ENCODE measurements at regions not wholly inside any gene's neighbourhood (a gene's known extent, or its start where the extent isn't known, plus 50 kb on each side); places are given as distances from the start of the nearest gene placed in this dataset.

GRCh38 chr1:221636967-221637366 lies 104.9 kb downstream of the DUSP10 start:
- TF ChIP-seq, protein P1, sequence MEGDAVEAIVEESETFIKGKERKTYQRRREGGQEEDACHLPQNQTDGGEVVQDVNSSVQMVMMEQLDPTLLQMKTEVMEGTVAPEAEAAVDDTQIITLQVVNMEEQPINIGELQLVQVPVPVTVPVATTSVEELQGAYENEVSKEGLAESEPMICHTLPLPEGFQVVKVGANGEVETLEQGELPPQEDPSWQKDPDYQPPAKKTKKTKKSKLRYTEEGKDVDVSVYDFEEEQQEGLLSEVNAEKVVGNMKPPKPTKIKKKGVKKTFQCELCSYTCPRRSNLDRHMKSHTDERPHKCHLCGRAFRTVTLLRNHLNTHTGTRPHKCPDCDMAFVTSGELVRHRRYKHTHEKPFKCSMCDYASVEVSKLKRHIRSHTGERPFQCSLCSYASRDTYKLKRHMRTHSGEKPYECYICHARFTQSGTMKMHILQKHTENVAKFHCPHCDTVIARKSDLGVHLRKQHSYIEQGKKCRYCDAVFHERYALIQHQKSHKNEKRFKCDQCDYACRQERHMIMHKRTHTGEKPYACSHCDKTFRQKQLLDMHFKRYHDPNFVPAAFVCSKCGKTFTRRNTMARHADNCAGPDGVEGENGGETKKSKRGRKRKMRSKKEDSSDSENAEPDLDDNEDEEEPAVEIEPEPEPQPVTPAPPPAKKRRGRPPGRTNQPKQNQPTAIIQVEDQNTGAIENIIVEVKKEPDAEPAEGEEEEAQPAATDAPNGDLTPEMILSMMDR (IDR thresholded peaks at IDR 0.05; ENCODE audit: insufficient read depth, low read depth, low read length), result no peak
- no peak for DNase-seq (ENCODE audit: low read depth)
- no peak overlapping the region for H3K4me3 ChIP-seq (ENCODE audit: low read depth, low read length)

DNA sequence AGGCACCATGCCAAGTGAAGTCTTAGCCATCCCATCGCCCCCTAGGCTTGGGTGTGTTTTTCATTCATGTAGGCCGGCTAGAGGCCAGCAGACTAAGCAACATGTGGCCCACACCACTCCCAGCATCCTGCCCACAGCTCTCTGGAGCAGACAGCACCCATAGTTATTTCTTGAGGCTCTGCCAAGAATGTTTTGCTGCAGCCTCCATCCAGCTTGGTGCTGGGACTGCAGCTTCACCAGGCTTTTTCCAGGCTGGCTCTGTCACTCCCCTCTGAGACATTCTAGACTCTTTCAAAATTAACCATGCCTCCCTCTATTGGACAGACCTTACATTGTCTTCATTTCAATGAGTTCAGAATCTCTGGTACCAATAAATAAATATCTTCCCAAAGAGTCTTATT lies 104.2 kb downstream of the DUSP10 start:
- TF ChIP-seq, protein P1 (IDR thresholded peaks at IDR 0.05; ENCODE audit: insufficient read depth, low read depth, low read length), result peak; percentile 14
- peak; percentile 55 for DNase-seq (ENCODE audit: low read depth)
- no peak overlapping the region for H3K4me3 ChIP-seq (ENCODE audit: low read depth, low read length)

GRCh38 chr1:221638595-221638994 lies 103.3 kb downstream of the DUSP10 start:
- TF ChIP-seq, protein P1 (IDR thresholded peaks at IDR 0.05; ENCODE audit: insufficient read depth, low read depth, low read length), result no peak
- DNase-seq (ENCODE audit: low read depth), result no peak
- no peak overlapping the region for H3K4me3 ChIP-seq (ENCODE audit: low read depth, low read length)

DNA sequence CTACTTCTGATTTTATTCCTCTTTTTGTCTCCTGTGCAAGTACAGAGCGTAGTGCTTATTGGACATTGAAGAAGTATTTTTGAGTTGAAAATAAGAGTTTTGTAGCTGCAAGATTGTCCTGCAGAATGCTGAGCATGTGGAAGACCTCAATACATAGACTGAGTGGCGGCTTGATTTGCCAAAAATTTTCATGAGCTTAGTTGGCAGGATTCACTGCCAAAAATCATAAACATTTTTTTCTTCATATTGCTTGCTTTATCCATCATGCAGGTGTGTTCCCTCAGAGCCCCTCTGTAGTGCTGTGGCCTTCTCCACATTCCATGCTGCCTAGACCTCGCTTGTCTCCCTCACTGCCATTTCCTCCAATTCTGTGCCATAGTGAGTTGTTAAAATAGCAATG lies 100.1 kb downstream of the DUSP10 start:
- TF ChIP-seq, protein P1 (IDR thresholded peaks at IDR 0.05; ENCODE audit: insufficient read depth, low read depth, low read length), result no peak

DNA sequence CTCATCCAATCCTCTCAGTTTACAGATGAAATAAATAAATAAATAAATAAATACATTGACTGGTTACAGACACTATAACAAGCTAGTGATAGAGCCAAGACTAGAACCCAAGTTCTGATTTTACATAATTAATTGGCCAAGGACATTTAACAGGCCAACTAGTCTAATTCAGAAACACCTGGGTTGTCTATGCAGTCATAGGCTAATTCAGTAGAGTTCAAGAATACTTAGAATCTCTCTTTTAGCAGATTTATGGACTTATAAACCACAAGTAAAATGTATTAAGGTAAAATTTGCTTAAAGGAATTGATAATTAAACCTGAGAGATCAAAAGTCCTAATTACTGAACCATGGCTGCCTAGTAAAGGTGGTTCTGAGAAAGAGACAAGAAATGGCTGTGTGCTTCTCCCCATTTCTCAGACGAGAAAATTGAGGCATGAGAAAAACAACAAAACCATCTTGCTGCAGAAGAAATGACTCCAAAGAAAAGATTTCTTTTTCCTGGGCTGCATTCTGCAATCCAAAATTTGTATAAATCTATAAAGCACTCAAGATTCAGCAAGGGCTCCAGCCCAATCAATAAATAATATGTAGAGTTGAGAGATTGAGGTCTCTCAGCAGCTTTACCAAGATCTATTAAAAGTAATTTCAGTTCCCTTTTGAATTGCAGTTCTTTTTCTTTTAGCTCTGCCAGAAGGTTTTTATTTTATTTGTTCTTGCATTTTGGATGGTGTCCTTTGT lies 98.3 kb downstream of the DUSP10 start:
- no peak for DNase-seq (ENCODE audit: low read depth)
- TF ChIP-seq, protein P1 (IDR thresholded peaks at IDR 0.05; ENCODE audit: insufficient read depth, low read depth, low read length), result no peak
- no peak overlapping the region for H3K4me3 ChIP-seq (ENCODE audit: low read depth, low read length)

More for the DNA sequence above, 100.1 kb downstream of the DUSP10 start:
- no peak overlapping the region for H3K4me3 ChIP-seq (ENCODE audit: low read depth, low read length)
- no peak for DNase-seq (ENCODE audit: low read depth)

GRCh38 chr1:221644145-221644448 lies 97.8 kb downstream of the DUSP10 start:
- no peak for DNase-seq (ENCODE audit: low read depth)
- H3K4me3 ChIP-seq (ENCODE audit: low read depth, low read length), result no peak overlapping the region
- TF ChIP-seq, protein P1 (IDR thresholded peaks at IDR 0.05; ENCODE audit: insufficient read depth, low read depth, low read length), result no peak
